Esophagus muscularis mucosa (tissue), 4 donors: ENCODE measurements at regions not wholly inside any gene's neighbourhood (a gene's known extent, or its start where the extent isn't known, plus 50 kb on each side); places are given as distances from the start of the nearest gene placed in this dataset.

ENCODE experiments used
- DNase-seq: peaks from one replicate; pipeline ENCODE4 v3.0.0-alpha.2; 2017; ENCODE audit errors: extremely low spot score
- H3K27ac ChIP-seq, 4 donors: fragments of 200-600 bp; sonication (generic); replicated peaks in 1 of 4; 1 replicate in 3 of 4; 2 replicates in 1 of 4; pipeline ENCODE4 v1.5.1; 2016 to 2019; ENCODE audit warnings: mild to moderate bottlenecking in 1 of 4
- H3K27me3 ChIP-seq, 4 donors: fragments of 200-600 bp; sonication (generic); one replicate each; pipeline versions ENCODE4 v1.5.1 to v1.6.0; 2016 to 2019
- H3K36me3 ChIP-seq, 4 donors: fragments of 200-600 bp; sonication (generic); one replicate each; pipeline ENCODE4 v1.5.1; 2016 to 2019
- H3K4me1 ChIP-seq, 4 donors: fragments of 200-600 bp; sonication (generic); one replicate each; pipeline ENCODE4 v1.5.1; 2016 to 2019
- H3K4me3 ChIP-seq, 4 donors: fragments of 200-600 bp; sonication (generic); 1 replicate in 2 of 4; 2 replicates in 2 of 4; pipeline ENCODE4 v1.5.1; 2016 to 2019; ENCODE audit warnings: mild to moderate bottlenecking in 4 of 4, moderate library complexity in 1 of 4
- H3K9me3 ChIP-seq, 4 donors: fragments of 200-600 bp; sonication (generic); 1 replicate in 3 of 4; 2 replicates in 1 of 4; pipeline ENCODE4 v1.5.1; 2016 to 2019
- EP300 ChIP-seq: sonication (generic); formaldehyde crosslinking; IDR thresholded peaks from one replicate; pipeline ENCODE4 v1.6.1; 2017; ENCODE audit warnings: antibody characterized with exemption
- POLR2A ChIP-seq: fragments of 450-650 bp; IDR thresholded peaks from one replicate; pipeline ENCODE4 v1.6.1; 2017; ENCODE audit warnings: antibody characterized with exemption, moderate library complexity, mild to moderate bottlenecking, low read depth
- POLR2AphosphoS5 ChIP-seq, 2 donors: sonication (generic); formaldehyde crosslinking; IDR thresholded peaks; one replicate each; pipeline ENCODE4 v1.6.1; 2017; ENCODE audit warnings: antibody characterized with exemption in 2 of 2
- WGBS: methylation state at CpG from one replicate; pipeline ENCODE4 v1.1.5; 2018; 5-methylcytosine and 5-hydroxymethylcytosine counted together
- intact Hi-C: fragments of 100-400 bp; cut with DNase I; formaldehyde crosslinking; loops from one replicate; pipeline ENCODE4 v1.15.1; 2023
- TF ChIP-seq, protein P1 (sequence below), 3 experiments: fragments of 200-600 bp in 2 of 3; fragments of 450-650 bp in 1 of 3; sonication (generic) in 2 of 3; IDR thresholded peaks; one replicate each; pipeline ENCODE4 v1.5.1; 2017 to 2019; ENCODE audit warnings: antibody characterized with exemption in 3 of 3, mild to moderate bottlenecking in 2 of 3, moderate library complexity in 1 of 3

DNA sequence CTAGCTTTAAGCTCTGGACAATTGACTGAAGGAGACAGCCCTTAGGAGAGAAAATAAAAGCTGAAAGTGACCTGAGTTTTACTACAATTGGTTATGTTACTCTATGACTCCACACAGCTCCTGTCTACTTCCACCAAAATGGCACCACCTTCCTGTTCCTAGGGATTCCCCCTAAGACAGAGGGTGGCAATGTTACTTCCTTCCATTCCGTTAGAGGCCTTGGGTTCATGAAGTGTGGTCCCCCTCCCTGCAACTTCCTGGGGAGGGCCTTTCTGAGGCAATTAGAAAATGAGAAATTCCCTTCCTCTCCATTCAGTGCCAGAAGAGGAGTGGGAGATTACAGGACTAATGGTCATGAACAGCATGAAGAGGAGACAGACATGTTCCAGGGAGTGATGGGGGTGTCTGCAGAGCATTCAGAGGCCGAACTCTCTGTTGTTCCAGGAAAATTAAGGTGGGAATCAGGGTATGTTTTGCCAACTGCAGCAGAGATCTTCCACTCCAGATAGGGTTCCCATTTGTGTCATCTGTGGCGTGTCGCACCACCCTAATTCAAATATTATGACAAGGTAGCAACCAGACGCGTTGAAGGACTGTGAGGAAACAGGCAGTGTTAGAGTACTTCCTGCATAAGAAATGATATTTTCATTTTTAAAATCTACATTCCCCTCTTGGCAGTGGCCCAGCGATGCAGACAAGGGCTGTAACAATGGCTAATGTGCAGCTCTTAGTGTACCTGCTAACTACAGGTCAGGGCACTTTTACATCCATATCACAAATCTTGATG, 53.1 kb upstream of the TRIM67 start:
- WGBS, result 51% methylated on average over 7 of the region's 7 CpGs
- H3K4me3 ChIP-seq, result no peak overlapping the region
- DNase-seq, result no peak
- H3K36me3 ChIP-seq, result no peaks in the 10 kb centered on the region
- peaks cover 0 to 18% (median 0%) of the 10 kb centered on the region in 4 donors for H3K27me3 ChIP-seq
- TF ChIP-seq POLR2AphosphoS5 (IDR thresholded peaks at IDR 0.05) (no peak), POLR2A (no peak), EP300 (no peak)
- TF ChIP-seq, protein P1, sequence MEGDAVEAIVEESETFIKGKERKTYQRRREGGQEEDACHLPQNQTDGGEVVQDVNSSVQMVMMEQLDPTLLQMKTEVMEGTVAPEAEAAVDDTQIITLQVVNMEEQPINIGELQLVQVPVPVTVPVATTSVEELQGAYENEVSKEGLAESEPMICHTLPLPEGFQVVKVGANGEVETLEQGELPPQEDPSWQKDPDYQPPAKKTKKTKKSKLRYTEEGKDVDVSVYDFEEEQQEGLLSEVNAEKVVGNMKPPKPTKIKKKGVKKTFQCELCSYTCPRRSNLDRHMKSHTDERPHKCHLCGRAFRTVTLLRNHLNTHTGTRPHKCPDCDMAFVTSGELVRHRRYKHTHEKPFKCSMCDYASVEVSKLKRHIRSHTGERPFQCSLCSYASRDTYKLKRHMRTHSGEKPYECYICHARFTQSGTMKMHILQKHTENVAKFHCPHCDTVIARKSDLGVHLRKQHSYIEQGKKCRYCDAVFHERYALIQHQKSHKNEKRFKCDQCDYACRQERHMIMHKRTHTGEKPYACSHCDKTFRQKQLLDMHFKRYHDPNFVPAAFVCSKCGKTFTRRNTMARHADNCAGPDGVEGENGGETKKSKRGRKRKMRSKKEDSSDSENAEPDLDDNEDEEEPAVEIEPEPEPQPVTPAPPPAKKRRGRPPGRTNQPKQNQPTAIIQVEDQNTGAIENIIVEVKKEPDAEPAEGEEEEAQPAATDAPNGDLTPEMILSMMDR (IDR thresholded peaks at IDR 0.05), result no peak
- H3K4me1 ChIP-seq, result peaks cover 8 to 16% (median 10%) of the 10 kb centered on the region in 4 donors
- no peak overlapping the region for H3K27ac ChIP-seq
- intact Hi-C loops, result no loop called here
- no peaks in the 10 kb centered on the region for H3K9me3 ChIP-seq

DNA sequence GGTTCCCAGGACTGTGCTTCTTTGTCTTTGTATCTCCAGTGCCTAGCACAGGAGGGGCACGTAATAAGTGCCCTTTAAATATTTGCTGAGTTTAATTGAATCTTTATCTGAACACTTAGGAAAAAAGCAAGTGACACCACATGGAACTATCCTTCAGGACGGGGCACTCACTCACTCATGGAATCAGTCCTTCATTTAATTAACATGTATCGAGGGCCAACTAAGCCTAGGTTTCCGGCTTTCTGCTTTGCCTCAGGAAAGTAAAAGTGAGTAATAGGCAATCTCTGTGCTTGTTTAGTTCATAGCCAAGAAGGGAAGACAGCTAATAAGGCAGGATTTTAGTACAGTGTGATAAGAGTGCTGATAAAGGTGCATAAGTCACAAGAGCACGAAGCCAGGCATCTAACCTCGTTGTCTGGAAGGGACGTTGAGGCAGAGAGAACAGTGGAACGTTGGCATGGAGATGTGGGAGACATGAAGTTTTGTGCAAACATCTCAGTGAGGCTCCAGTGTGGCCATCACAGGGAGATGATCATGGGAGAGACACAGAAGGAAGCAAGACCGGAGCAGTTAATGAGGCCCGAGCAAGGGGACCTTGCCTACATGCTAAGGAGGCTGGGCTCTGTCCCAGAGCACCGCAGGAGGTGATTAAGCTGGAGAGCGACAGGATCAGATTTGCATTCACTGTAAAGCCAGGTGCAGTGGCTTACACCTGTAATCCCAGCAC, 54.1 kb upstream of the TRIM67 start:
- 89% methylated on average over 12 of the region's 12 CpGs for WGBS
- Histone ChIP-seq H3K4me3 (no peak overlapping the region), H3K27me3 (peaks cover 0 to 18% (median 0%) of the 10 kb centered on the region in 4 donors), H3K9me3 (no peaks in the 10 kb centered on the region), H3K27ac (no peak overlapping the region), H3K36me3 (no peaks in the 10 kb centered on the region), H3K4me1 (peaks cover 8 to 16% (median 10%) of the 10 kb centered on the region in 4 donors)
- intact Hi-C loops, result no loop called here
- no peak for DNase-seq
- no peak for TF ChIP-seq EP300
- TF ChIP-seq POLR2A, result no peak
- TF ChIP-seq POLR2AphosphoS5 (IDR thresholded peaks at IDR 0.05), result no peak
- TF ChIP-seq, protein P1 (IDR thresholded peaks at IDR 0.05), result no peak

DNA sequence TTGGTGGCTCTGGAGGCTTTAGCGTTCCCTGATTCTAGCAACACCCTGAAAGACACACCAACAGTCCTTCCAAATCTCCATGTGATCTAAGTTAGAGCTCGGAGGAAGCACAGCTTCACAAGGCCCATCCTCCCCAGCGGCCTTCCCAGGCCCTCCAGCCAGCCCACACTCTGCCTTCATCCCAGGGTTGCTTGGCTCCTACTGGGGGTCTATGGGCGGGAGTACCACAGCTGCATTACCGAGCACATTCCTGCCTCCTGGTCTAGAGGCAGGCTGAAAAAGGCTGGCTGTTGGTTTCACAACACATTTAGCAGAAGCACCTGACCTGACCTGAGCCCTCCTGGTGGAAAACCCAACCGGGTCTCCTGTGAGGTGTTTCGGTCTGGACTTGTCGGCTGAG, 54.7 kb upstream of the TRIM67 start:
- 85% methylated on average over 8 of the region's 8 CpGs for WGBS
- intact Hi-C loops, result no loop called here

DNA sequence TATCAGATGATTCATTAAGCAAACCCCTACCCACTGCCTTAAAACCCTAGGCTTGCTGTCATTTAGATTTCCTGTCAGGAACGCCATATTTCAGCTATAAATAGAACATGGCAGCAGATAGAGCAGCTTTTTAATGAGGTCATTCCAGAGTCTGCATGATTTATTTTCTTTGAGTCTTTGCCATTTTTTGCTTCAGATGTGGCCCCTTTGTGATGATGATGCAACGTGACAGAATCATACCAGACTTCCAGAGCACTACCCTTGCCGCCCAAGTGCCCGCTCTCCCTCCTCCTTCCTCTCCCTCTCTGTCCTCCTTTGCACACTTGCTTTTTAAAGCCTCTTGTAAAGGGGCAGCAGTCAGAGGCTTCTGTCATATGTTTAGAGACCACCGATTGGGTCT, 55.5 kb upstream of the TRIM67 start:
- WGBS, result 10% methylated on average over 5 of the region's 5 CpGs
- intact Hi-C loops, result no loop called here
- H3K27ac ChIP-seq, result no peak overlapping the region
- no peaks in the 10 kb centered on the region for H3K36me3 ChIP-seq
- H3K9me3 ChIP-seq, result no peaks in the 10 kb centered on the region
- peaks cover 0 to 19% (median 0%) of the 10 kb centered on the region in 4 donors for H3K27me3 ChIP-seq
- DNase-seq, result no peak
- peaks cover 8 to 16% (median 10%) of the 10 kb centered on the region in 4 donors for H3K4me1 ChIP-seq
- no peak overlapping the region for H3K4me3 ChIP-seq
- no peak for TF ChIP-seq POLR2AphosphoS5 (IDR thresholded peaks at IDR 0.05)
- TF ChIP-seq, protein P1 (IDR thresholded peaks at IDR 0.05), result no peak
- no peak for TF ChIP-seq EP300
- TF ChIP-seq POLR2A, result no peak

More for the DNA sequence above, 54.7 kb upstream of the TRIM67 start:
- Histone ChIP-seq H3K27me3 (peaks cover 0 to 18% (median 0%) of the 10 kb centered on the region in 4 donors), H3K4me3 (no peak overlapping the region), H3K9me3 (no peaks in the 10 kb centered on the region), H3K27ac (no peak overlapping the region), H3K4me1 (peaks cover 8 to 16% (median 10%) of the 10 kb centered on the region in 4 donors), H3K36me3 (no peaks in the 10 kb centered on the region)
- TF ChIP-seq POLR2A (no peak), EP300 (no peak), POLR2AphosphoS5 (IDR thresholded peaks at IDR 0.05) (no peak)
- TF ChIP-seq, protein P1 (IDR thresholded peaks at IDR 0.05), result no peak
- DNase-seq, result no peak
